ENCODE measurements at regions not wholly inside any gene's neighbourhood (a gene's known extent, or its start where the extent isn't known, plus 50 kb on each side); places are given as distances from the start of the nearest gene placed in this dataset.

DNA sequence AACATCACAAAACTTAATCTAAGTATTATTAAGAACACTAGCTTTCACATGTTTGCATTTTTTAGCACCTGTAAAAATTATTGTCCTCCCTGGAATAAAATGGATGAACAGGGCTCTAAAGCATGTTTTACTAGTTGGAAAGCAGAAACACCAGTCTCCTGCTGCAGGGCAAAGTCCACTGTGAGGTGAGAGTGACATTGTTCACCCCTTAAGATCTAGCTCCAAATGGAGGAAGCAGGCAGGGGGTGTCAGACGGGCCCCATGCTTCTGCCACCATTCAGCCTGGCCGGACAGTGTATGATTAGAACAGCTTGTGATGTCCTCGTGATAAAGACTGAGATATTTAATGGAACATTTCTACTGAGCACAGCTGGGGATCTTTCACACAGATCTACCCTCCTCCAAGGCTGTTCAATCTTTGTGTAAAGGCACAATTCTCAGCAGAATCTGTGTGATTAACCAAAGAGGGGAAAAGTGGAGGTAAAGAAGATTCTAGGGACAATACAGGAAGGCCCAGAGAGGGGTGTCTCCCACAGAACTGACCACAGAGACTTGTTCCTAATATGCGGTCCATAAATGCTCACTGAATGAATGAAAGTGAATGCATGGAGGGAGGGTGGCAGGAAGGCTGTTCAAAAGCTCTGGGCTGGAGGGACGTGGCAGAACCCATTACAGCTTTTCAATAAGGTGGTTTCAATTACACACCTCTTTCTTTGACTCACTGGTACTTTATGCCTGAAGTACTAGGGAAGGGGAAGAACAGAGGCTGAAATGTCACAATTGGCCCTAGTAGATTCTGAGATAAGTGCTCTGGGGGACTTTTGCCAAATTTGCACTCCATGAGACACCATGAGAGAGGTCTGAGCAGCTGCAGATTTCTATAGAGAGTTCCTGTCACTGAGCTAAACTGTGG is 239.1 kb upstream of the ARHGAP20 start:
- DNase-seq (ENCODE audit: low read depth in 4 of 4, low spot score in 2 of 4): no peak

DNA sequence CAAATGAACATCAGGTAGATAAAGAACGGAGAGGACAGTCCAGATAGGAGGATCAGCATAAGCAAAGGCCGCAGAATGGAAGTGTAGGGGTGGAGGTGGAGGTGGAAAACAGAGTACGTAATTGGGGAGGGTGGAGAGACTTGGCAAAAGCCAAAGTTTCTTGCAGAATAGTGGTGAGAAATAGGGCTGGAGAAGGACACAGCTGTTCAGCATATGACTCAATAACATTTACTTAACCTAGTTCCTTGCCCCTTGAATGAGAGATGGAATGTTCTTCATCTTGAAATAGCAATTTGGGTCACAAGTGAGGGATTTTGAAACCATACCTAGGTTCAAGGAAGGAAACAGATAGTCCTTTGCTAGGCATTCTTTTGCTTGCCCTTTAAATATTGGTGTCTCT is 235.9 kb upstream of the ARHGAP20 start:
- DNase-seq (ENCODE audit: low read depth in 4 of 4, low spot score in 2 of 4): no peak

DNA sequence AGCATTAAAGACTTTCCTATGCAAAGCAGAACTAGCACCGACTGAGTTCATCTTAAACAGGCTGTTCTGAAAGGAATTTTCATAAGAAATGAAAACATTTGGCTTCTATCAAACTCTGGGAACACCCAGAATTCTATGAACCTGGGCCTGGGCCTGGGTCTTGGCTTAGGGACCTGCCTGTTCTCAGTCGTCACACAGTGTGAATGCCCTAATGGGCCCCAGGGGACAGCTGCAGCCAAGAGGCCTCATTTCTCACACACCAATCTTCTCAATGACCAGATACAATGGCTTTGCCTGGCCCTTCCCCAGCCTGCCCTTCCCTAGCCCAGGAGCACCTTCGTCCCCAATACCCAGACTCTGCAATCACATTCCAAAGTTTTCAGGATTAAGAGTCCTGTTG is 234.9 kb upstream of the ARHGAP20 start:
- no peak for DNase-seq (ENCODE audit: low read depth in 4 of 4, low spot score in 2 of 4)

DNA sequence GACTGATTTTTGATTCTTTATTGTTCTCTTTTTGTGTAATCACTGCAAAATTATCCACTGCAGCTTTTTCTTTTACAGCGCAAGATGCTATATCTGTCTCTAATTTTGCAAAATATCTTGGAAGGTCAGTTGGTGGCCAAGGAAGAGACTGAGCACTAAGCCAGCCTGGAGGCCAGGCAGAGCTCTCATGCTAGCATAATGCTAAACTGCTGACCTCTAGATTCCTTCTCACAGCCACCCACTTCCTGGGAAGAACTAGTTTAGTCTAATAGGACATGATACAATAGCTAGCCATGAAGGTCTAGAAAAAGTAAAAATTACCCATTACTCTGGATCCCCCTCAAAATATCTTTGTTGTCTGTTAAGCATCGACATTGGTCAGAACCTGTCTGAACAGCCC is 227.2 kb upstream of the ARHGAP20 start:
- DNase-seq (ENCODE audit: low read depth in 4 of 4, low spot score in 2 of 4): no peak

DNA sequence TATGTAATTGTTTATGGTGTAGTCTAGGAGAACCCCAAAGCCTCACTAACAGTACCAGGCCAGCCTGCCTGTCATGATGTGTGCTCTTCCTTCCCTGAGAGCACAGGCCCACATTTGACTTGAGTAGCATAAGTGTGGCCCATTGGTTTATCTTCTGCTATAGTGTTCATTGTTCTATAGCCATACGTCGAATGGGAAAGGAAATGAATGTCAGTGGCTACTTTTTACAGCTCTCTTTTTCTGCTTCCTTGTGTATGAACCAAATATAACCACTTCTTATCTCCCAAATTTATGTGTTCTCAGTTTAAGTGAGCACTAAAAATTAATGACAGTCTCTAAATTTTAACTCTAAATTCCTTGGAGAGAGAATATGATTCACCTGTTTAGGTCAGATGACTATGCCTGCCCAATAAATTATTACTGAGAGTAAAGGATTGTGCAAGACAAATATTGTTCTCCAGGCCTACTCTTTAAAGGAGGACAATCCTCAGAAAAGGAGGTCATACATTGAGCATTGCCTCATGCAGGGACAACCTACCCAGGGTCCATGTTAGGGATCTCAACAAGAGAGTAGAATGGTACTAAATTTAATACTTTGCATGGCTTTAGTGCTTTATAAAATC is 222.9 kb upstream of the ARHGAP20 start:
- DNase-seq (ENCODE audit: low read depth in 4 of 4, low spot score in 2 of 4): no peak

DNA sequence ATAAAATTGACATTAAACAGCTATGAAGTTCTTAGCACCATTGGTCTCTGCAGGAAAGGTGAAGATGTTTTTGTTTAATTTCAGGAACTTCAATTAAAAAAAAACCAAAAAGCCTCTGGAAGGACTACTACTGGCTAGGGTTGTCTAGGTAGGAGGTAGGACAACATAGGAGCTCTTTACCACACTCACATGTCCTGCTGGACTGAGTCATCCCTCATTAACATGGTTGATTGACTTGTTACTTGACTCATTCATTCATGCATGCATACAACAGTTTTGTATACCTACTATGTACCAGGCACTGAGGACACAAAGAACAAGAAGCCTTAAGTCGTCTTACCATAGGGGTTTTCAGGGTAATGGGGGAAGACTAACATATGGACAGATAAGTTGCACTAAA is 216.9 kb upstream of the ARHGAP20 start:
- DNase-seq (ENCODE audit: low read depth in 4 of 4, low spot score in 2 of 4): no peak

DNA sequence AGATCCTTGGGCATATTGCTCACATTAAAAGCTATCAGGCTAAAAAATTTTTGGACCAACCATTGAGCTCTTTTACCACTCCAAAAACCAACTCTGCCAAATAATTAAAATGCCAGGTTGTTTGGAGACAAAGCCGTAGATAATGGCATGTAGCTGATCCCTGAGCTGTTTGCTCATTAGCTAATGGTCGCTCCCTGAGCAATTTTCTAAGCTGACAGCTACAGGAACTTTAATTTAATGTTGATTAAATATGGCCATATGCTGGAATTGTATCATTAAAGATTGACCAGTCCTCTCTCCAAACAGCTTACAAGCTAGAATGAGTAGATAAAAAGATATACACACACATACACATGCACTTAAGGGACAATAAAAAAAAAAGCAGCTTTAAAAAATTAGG is 216.2 kb upstream of the ARHGAP20 start:
- DNase-seq (ENCODE audit: low read depth in 4 of 4, low spot score in 2 of 4): no peak

DNA sequence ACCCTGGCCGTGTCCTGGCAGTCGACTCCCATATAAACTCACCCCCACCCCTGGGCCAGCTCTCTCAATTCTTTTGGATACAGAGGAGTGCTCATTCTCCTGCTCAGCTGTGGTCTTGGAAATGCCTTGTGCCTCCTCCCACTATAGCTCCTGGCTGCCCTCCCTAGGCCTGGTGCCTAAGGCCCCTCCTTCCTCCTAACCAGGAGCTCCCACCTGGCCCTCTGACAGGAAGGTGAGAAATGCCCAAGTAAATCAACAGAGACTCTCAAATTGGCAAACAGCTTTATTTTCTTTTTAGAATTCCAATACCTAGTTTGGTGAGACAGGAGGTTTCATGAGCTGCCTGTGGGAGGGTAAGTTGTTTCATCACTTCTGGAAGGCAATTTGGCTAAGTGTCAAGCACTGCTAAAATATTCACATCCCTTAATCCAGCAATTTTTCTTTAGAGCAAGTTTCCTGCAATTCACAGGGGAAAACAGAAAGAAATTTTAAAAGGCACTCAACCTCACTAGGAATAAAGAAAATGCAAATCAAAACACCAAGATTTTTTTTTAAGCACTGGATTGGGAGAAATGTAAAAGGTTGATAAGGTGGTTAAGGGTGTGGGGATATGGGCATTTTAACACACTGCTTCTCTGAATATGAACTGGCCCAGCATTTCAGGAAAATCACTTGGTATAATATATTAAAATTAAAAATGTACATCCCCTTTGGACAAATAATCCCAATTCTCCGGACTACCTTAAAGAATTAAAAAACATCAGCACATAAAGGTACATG is 209.7 kb upstream of the ARHGAP20 start:
- no peak for DNase-seq (ENCODE audit: low read depth in 4 of 4, low spot score in 2 of 4)

DNA sequence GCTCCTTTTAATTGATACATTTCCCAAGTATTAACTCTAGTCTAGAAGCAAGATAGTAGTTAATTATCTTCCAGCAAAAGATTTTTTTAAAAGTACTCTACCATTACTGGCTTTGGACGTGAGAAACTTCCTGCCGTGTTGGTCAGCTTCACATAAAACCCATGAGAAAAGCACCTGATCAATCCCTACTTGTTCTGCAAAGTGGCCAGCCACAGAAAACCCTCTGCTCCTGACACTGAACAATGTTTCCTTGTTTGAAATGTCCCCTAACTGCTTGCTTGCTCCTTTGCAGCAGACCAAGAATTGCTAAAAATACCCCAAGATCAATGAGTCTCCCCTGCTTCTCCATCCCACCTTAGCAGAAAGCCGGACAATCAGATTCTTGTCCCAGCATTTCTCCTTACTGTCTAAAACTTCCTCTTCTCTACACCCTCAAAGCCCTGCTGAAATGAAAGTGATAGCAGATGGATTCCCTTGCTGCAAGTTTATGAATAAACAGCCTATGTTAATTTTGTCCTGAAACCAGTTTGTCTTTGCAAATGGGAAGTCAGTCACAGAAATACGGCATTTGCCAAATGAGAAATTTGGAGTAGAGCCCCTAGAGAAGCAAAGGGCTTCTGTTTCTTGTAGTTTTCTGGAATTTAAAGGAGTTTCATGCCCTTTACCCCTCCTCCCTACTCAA is 207.1 kb upstream of the ARHGAP20 start:
- no peak for DNase-seq (ENCODE audit: low read depth in 4 of 4, low spot score in 2 of 4)

DNA sequence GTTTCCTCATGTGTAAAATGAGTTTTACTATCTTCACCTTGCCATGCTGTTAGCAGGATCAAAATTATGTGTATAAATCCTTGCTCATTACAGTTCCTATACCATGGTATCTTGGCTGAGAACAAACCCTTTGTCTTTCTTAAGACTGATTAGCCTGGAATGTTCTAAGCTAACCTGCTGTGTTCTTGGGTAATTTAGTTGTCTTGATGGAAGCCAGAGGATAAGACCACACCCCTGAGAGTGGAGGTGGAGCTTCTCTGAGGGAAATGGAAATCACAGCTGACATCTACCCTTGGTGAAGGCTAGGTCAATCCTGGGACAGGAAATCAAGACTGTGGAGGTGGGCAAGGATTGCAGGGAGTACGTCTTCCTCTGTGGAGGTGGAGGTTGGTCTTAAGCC is 206.1 kb upstream of the ARHGAP20 start:
- DNase-seq (ENCODE audit: low read depth in 4 of 4, low spot score in 2 of 4): no peak

DNA sequence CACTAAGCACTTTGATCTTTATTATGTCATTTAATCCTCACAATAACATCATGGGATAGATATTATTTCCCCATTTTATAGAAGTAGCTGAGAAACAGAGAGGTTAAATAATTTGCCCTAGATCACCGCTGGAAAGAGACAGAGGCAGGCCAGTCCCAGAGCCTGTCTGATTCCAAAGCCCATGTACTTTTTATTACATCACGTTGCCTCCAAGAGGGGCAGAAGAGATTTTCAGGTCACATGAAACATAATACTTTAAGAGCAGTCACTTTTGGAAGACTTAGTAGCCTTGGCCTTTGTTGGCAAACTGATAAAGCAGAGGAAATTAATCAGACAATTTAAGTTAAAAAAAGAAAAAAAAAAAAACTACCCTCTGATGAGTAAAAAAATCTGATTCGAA is 200.2 kb upstream of the ARHGAP20 start:
- no peak for DNase-seq (ENCODE audit: low read depth in 4 of 4, low spot score in 2 of 4)

DNA sequence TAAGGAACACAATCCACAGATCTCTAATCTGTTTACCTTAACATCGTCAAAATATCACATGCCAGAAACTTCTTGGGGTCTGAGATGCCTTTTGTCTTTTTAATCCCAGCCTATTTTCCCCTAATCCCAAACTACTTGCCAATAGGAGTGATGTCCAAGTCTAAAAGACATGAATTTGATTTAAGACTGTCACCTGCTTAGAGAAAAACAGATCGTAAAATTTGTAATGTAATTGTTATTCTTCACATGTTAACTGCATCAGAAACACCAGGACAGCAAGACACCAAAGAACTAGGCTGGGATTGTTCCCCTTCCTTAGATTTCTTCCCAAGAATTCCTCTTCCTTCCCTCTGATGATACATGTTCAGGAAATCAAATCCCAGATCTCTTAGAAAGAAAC is 198.1 kb upstream of the ARHGAP20 start:
- no peak for DNase-seq (ENCODE audit: low read depth in 4 of 4, low spot score in 2 of 4)

DNA sequence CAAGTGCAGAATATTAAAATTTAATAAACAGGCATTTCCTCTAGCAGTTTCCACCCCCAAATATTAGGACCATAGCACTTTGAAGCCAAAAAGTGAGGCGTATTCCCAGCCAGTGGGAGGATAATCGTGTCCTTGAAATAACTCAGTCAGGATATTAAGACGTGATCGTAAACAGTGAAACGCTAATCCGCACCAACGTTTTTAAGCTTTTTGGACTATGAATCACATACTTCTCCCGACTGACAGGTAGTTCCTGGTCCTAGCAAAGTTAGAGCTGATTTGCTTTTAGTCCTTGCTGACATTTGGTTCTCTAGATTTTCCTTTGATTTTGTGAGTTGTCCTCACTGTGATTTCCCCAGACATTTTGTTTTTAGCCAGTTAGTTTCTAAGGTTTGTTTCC is 197.1 kb upstream of the ARHGAP20 start:
- DNase-seq (ENCODE audit: low read depth in 4 of 4, low spot score in 2 of 4): no peak

DNA sequence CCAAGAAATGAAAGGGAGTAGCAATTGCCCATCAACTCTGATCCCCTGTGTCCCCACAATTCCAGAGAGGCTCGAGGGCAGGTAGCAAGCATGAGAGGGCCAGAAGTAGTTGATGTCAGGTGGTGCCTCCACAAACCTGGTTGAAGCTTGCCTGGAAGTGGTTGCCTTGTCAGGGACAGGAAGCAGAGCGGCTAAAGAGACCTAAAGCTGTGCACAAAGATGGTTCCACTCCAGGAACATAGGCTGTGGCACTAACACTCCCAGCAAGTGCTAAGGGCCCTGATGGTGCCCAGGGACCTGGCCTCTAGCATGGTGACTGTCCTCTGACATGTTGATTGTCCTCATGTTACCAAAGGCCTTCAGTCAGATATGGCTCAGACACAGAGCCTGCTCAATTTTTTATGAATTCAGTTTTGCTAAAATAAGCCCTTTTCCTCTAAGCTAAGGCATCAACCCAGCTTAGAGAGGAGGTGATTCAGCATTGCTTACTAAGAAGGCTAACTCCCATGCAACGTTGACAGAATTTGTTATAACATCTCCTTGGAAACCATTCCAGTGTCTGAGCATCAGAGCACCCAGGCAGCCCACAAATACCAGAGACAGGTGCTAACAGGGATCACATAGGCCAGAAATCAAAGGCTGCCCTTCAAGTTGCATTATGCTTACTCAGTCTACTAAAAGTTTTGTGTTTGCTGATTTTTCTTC is 196.3 kb upstream of the ARHGAP20 start:
- DNase-seq (ENCODE audit: low read depth in 4 of 4, low spot score in 2 of 4): no peak

DNA sequence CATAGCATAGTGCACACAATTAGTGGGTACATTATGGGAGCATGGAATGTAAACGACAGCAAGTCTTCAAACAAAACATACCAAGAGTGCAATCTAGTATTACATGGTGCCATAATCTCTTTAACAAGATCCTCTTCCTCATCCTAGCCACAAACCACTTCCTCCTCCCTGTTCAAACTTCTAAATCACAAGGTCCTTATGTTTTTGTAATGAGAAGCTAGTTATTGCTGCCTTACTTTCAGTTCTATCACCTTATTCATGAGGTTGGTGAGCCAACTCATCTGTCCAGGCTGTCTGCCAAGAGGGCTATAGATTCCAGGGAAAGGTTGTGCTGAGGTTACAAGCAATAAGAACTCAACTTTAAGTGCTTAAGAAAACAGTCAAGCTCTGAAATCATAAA is 195.4 kb upstream of the ARHGAP20 start:
- DNase-seq (ENCODE audit: low read depth in 4 of 4, low spot score in 2 of 4): no peak

DNA sequence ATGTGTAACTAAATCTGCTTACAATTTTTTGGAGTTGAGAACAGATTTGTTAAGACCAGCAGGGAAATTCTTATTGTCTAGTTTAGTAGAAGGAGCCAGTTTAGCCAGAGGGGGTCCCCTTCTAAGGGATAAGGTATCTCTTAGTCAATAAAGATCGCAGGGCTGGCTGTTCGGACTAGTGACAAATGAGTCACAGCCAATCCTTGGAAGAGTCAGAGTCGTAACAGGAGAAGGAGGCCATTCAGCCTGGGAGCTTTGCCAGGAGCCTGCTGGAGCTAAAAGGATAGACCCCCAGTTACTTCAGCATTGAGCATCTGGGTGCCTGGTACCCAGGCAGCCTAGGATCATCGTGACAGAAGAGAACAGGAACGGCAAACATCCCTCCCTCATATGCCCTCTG is 191.6 kb upstream of the ARHGAP20 start:
- DNase-seq (ENCODE audit: low read depth in 4 of 4, low spot score in 2 of 4): no peak

DNA sequence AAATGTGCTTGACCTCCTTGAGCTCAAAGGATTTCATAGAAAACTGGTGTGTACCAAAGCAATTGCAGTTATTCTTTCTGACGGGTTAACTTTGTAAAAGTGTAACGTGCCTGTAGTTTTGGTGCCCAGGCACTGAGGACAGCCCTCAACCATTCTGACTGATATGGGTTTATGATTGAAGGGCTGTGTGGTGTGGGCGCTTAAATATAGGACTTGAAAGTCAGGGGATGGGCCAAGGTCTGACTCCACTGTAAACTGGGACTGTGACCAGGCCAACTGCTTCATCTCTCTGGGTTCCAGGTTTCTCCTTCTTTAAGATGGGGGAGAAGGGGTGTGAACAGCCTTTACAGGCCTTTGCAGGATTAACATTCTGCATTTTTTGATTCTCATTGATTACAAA is 191.1 kb upstream of the ARHGAP20 start:
- DNase-seq (ENCODE audit: low read depth in 4 of 4, low spot score in 2 of 4): no peak

DNA sequence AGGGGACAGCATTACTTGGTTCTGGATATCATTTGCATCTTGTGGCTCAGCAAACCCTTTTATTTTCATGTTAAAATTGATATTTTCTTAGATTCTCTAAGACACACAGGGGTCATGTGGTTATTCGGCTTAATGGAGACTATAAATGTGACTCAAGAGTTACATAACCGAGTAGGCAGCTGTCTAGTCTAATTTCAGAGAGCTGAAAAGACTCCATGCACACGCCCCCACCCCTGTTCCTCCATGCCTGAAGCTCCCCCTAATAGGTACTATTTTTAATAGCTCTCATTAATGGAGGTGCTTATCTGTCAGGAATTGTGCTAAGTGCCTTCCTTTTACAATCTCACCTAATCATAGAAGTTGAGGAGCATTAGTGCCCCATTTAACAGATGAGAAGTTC is 189.2 kb upstream of the ARHGAP20 start:
- no peak for DNase-seq (ENCODE audit: low read depth in 4 of 4, low spot score in 2 of 4)

DNA sequence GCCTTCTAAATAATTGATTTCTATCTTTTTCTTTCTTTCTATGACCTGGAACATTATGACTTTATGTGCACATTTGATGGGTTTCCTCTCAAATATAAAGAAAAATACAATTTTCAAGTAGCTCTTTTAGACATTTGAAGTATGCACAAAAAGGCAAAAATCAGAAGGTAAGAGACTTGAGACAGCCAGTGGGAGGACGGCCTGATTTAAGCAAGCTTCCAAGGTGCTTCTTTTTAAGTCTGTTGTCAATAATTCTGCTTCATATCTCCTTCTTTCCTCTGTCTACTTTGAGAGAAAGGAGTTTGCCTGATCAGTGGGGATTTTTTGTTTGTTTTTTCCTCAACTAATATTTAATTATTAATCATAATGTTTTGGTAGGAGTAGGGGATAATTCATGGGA is 188.2 kb upstream of the ARHGAP20 start:
- no peak for DNase-seq (ENCODE audit: low read depth in 4 of 4, low spot score in 2 of 4)

DNA sequence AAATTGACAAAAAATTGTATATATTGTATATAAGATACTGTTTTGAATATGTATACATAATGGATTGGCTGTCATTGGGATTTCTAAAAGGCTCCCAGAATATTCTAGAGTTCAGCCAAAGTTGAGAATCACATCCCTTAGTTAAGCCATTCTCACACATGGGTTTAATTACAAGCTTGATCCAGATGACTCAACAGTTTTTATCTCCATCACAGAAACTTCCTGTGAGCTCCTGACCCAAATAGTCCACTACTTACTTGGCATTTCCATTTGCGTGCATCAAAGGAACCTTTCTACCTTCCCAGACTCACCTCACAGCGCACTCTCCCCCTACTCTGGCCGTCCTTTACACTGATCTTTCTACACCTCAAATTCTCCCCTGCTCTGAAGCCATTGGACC is 184.8 kb upstream of the ARHGAP20 start:
- no peak for DNase-seq (ENCODE audit: low read depth in 4 of 4, low spot score in 2 of 4)

Measured in left renal cortex interstitium (tissue), 4 donors.